Neural crest cell (in vitro differentiated cells): ENCODE measurements at regions not wholly inside any gene's neighbourhood (a gene's known extent, or its start where the extent isn't known, plus 50 kb on each side); places are given as distances from the start of the nearest gene placed in this dataset.

Experiments
- DNase-seq: peaks from one replicate; pipeline ENCODE4 v3.0.0; 2021; ENCODE audit warnings: low read depth, mixed read lengths, low spot score
- H3K27ac Mint-ChIP-seq: one replicate; pipeline ENCODE4 v1.8.0; 2021; ENCODE audit warnings: mild to moderate bottlenecking, mixed read lengths; ENCODE audit not compliant: unreplicated experiment
- H3K27me3 Mint-ChIP-seq: 2 replicates; pipeline ENCODE4 v1.8.0; 2021; ENCODE audit warnings: low read depth, mild to moderate bottlenecking, mixed read lengths
- H3K36me3 Mint-ChIP-seq: 2 replicates; pipeline ENCODE4 v1.8.0; 2021; ENCODE audit warnings: low read depth, mild to moderate bottlenecking, mixed read lengths
- H3K4me1 Mint-ChIP-seq: 2 replicates; pipeline ENCODE4 v1.8.0; 2021; ENCODE audit warnings: mixed read lengths
- H3K4me3 Mint-ChIP-seq: one replicate; pipeline ENCODE4 v1.8.0; 2021; ENCODE audit warnings: mild to moderate bottlenecking, mixed read lengths
- H3K9me3 Mint-ChIP-seq: 2 replicates; pipeline ENCODE4 v1.8.0; 2021; ENCODE audit warnings: mixed read lengths
- CTCF ChIP-seq: fragments of 200-600 bp; sonication (generic); conservative IDR thresholded peaks from 2 replicates; pipeline ENCODE4 v1.5.0; 2021; ENCODE audit warnings: antibody characterized with exemption, mild to moderate bottlenecking

GRCh38 chr3:99549220-99549619 is 89.2 kb upstream of the COL8A1 start:
- H3K27ac Mint-ChIP-seq, result no peak overlapping the region
- TF ChIP-seq CTCF, result no peak
- no peak for DNase-seq
- peaks cover 31% of the 10 kb centered on the region for H3K4me1 Mint-ChIP-seq
- H3K9me3 Mint-ChIP-seq, result peaks cover 4% of the 10 kb centered on the region
- H3K4me3 Mint-ChIP-seq, result no peak overlapping the region
- H3K27me3 Mint-ChIP-seq, result no peaks in the 10 kb centered on the region
- H3K36me3 Mint-ChIP-seq, result peaks cover under 1% of the 10 kb centered on the region

DNA sequence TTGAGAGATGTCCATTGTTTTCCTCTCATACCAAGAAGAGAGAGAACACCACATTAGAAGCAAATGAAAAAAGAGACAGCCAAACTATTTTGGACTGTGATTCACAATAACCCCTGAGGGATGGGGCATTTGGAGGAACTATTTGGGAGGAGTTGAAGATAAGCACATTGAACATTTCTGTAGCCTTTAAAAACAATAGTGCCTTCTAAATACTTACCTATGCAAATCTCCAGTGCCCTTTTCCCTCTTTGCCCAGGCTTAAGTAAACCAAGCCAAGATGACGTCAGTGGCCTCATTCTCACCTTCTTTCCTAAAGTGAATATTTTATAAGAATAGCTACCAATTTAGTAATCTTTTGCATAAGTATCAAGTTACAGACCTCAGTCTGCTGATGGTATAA is 89.7 kb upstream of the COL8A1 start:
- no peak overlapping the region for H3K27ac Mint-ChIP-seq
- DNase-seq, result no peak
- no peak overlapping the region for H3K4me3 Mint-ChIP-seq
- no peak for TF ChIP-seq CTCF
- no peaks in the 10 kb centered on the region for H3K27me3 Mint-ChIP-seq
- H3K4me1 Mint-ChIP-seq, result peaks cover 31% of the 10 kb centered on the region
- H3K36me3 Mint-ChIP-seq, result no peaks in the 10 kb centered on the region
- peaks cover 4% of the 10 kb centered on the region for H3K9me3 Mint-ChIP-seq

GRCh38 chr3:99545941-99546580 is 92.3 kb upstream of the COL8A1 start:
- DNase-seq, result no peak
- Mint-ChIP-seq H3K4me3 (no peak overlapping the region), H3K36me3 (no peaks in the 10 kb centered on the region), H3K27ac (no peak overlapping the region), H3K27me3 (no peaks in the 10 kb centered on the region), H3K9me3 (no peaks in the 10 kb centered on the region), H3K4me1 (peaks cover 13% of the 10 kb centered on the region)
- TF ChIP-seq CTCF, result no peak

DNA sequence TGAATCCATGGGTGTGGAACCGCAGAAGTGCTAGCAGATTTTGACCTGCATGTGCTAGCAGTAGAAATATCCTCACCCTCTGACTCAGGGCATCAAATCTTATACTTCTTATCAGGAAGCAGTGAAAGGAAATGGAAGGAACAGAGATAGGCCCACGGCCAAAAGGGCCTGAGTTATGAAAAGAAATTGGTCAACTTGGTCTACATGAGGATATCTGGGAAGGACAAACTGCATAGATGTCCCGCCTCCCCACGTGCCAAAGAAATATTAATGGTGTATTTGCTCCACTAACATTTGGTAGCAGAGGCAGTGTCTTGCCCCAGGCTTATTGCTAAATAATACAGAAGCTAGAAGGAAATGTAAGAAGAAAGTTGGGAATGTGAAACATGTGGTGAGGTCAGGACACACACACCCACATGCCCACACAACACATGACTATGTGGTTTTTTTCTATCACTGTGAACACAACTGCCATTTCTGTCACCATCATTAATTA is 93.6 kb upstream of the COL8A1 start:
- no peak for DNase-seq
- H3K4me1 Mint-ChIP-seq, result peaks cover under 1% of the 10 kb centered on the region
- TF ChIP-seq CTCF, result no peak
- H3K36me3 Mint-ChIP-seq, result no peaks in the 10 kb centered on the region
- no peak overlapping the region for H3K27ac Mint-ChIP-seq
- no peaks in the 10 kb centered on the region for H3K9me3 Mint-ChIP-seq
- H3K27me3 Mint-ChIP-seq, result no peaks in the 10 kb centered on the region
- no peak overlapping the region for H3K4me3 Mint-ChIP-seq

DNA sequence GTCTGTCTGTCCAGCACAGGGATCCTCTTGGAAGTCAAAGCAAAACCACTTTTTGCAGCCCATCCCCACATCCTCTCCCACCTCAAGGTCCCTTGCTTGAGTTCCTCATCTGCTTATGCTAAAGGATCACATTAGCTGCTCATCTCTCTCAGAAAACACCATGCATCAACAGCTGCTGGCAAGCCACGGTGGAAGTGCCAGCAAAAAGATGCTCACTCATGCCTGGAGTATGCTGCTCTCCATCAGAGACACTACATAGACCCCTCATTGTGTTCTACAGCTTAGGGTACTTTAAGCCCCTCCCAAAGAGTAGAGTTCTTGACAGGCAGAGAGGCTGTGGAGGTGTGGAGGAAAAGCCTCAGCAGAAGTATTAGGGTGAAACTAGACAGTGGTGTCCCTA is 94.6 kb upstream of the COL8A1 start:
- Mint-ChIP-seq H3K4me1 (no peaks in the 10 kb centered on the region), H3K4me3 (no peak overlapping the region), H3K27me3 (no peaks in the 10 kb centered on the region)

More for the DNA sequence above, 94.6 kb upstream of the COL8A1 start:
- no peaks in the 10 kb centered on the region for H3K9me3 Mint-ChIP-seq
- TF ChIP-seq CTCF, result no peak
- no peak overlapping the region for H3K27ac Mint-ChIP-seq
- DNase-seq, result no peak
- H3K36me3 Mint-ChIP-seq, result no peaks in the 10 kb centered on the region
